SK-N-SH treated with all-trans-retinoic acid at 6 μM for 48 hours (cell line): ENCODE measurements at regions not wholly inside any gene's neighbourhood (a gene's known extent, or its start where the extent isn't known, plus 50 kb on each side); places are given as distances from the start of the nearest gene placed in this dataset.

Experiments used
- ARNTL ChIP-seq: fragments of 450-650 bp; formaldehyde crosslinking; IDR thresholded peaks from 2 replicates; pipeline ENCODE4 v1.5.0; 2020; ENCODE audit warnings: low read depth, mild to moderate bottlenecking, moderate library complexity, borderline replicate concordance
- BACH2 ChIP-seq: fragments of 250-450 bp; sonication (Bioruptor Pico); IDR thresholded peaks from 2 replicates; pipeline ENCODE4 v1.9.0; 2021; ENCODE audit warnings: mild to moderate bottlenecking, borderline replicate concordance
- GLIS3 ChIP-seq: fragments of 250-450 bp; sonication (Bioruptor Pico); IDR thresholded peaks from 2 replicates; pipeline ENCODE4 v1.5.0; 2020; ENCODE audit warnings: mild to moderate bottlenecking, moderate library complexity
- PPARA ChIP-seq: fragments of 250-450 bp; sonication (Bioruptor Pico); IDR thresholded peaks from 2 replicates; pipeline ENCODE4 v1.5.0; 2020; ENCODE audit warnings: mild to moderate bottlenecking, borderline replicate concordance
- RARB ChIP-seq: fragments of 250-450 bp; sonication (Bioruptor Pico); IDR thresholded peaks from 2 replicates; pipeline ENCODE4 v1.8.0; 2021; ENCODE audit warnings: mild to moderate bottlenecking, moderate library complexity
- SNAI2 ChIP-seq: fragments of 250-450 bp; sonication (Bioruptor Pico); IDR thresholded peaks from 2 replicates; pipeline ENCODE4 v1.5.0; 2020; ENCODE audit warnings: mild to moderate bottlenecking, moderate library complexity
- TCF4 ChIP-seq: fragments of 250-450 bp; sonication (Bioruptor Pico); IDR thresholded peaks from 2 replicates; pipeline ENCODE4 v1.8.0; 2021; ENCODE audit warnings: mild to moderate bottlenecking, moderate library complexity, borderline replicate concordance
- ZC3H10 ChIP-seq: fragments of 250-450 bp; sonication (Bioruptor Pico); IDR thresholded peaks from 2 replicates; pipeline ENCODE4 v1.5.1; 2021; ENCODE audit warnings: mild to moderate bottlenecking, moderate library complexity
- ZFP3 ChIP-seq: fragments of 250-450 bp; sonication (Bioruptor Pico); IDR thresholded peaks from 2 replicates; pipeline ENCODE4 v1.5.0; 2020; ENCODE audit warnings: mild to moderate bottlenecking, moderate library complexity
- ZFP30 ChIP-seq: fragments of 450-650 bp; formaldehyde crosslinking; IDR thresholded peaks from 2 replicates; pipeline ENCODE4 v1.5.0; 2022; ENCODE audit warnings: mild to moderate bottlenecking, moderate library complexity
- ZNF565 ChIP-seq: fragments of 450-650 bp; formaldehyde crosslinking; conservative IDR thresholded peaks from 2 replicates; pipeline ENCODE4 v1.5.0; 2020; ENCODE audit warnings: low read depth, mild to moderate bottlenecking, moderate library complexity
- TF ChIP-seq, protein P1 (sequence below): fragments of 250-450 bp; sonication (Bioruptor Pico); IDR thresholded peaks from 2 replicates; pipeline ENCODE4 v1.8.0; 2020; ENCODE audit warnings: mild to moderate bottlenecking, moderate library complexity, borderline replicate concordance
- TF ChIP-seq, protein P2 (sequence below): fragments of 250-450 bp; sonication (Bioruptor Pico); IDR thresholded peaks from 2 replicates; pipeline ENCODE4 v1.8.0; 2021; ENCODE audit warnings: low read depth, mild to moderate bottlenecking, moderate library complexity, borderline replicate concordance
- TF ChIP-seq, protein P3 (sequence below): fragments of 250-450 bp; sonication (Bioruptor Pico); IDR thresholded peaks from 2 replicates; pipeline ENCODE4 v1.5.1; 2020; ENCODE audit warnings: low read depth, mild to moderate bottlenecking, moderate library complexity

DNA sequence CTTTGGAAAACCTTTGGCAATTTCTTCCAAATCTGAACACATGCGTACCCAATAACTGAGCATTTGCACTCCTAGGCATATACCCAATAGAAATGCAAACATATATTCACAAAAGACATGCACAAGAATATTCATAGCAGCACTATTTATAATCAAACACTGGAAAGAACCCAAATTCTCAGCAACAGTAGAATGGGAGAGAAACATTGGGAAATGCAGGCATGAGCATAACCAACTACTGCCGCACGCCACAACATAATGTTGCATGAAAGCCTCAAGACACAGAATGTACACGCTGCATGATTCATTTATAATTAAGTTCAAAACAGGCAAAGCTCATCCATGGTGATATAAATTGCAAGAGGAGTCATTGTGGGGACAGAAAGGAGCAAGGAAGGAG, 69.5 kb upstream of the FBXO28 start:
- TF ChIP-seq RARB (no peak), TCF4 (no peak), SNAI2 (CRISPR knock-in tag) (no peak), ZFP30 (CRISPR knock-in tag) (no peak), BACH2 (no peak), ZNF565 (CRISPR knock-in tag) (no peak), GLIS3 (CRISPR knock-in tag) (no peak), ARNTL (CRISPR knock-in tag) (no peak), ZFP3 (CRISPR knock-in tag) (no peak), PPARA (CRISPR knock-in tag) (no peak), ZC3H10 (no peak)
- TF ChIP-seq, protein P1, sequence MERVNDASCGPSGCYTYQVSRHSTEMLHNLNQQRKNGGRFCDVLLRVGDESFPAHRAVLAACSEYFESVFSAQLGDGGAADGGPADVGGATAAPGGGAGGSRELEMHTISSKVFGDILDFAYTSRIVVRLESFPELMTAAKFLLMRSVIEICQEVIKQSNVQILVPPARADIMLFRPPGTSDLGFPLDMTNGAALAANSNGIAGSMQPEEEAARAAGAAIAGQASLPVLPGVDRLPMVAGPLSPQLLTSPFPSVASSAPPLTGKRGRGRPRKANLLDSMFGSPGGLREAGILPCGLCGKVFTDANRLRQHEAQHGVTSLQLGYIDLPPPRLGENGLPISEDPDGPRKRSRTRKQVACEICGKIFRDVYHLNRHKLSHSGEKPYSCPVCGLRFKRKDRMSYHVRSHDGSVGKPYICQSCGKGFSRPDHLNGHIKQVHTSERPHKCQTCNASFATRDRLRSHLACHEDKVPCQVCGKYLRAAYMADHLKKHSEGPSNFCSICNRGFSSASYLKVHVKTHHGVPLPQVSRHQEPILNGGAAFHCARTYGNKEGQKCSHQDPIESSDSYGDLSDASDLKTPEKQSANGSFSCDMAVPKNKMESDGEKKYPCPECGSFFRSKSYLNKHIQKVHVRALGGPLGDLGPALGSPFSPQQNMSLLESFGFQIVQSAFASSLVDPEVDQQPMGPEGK (CRISPR knock-in tag) = no peak
- TF ChIP-seq, protein P2, sequence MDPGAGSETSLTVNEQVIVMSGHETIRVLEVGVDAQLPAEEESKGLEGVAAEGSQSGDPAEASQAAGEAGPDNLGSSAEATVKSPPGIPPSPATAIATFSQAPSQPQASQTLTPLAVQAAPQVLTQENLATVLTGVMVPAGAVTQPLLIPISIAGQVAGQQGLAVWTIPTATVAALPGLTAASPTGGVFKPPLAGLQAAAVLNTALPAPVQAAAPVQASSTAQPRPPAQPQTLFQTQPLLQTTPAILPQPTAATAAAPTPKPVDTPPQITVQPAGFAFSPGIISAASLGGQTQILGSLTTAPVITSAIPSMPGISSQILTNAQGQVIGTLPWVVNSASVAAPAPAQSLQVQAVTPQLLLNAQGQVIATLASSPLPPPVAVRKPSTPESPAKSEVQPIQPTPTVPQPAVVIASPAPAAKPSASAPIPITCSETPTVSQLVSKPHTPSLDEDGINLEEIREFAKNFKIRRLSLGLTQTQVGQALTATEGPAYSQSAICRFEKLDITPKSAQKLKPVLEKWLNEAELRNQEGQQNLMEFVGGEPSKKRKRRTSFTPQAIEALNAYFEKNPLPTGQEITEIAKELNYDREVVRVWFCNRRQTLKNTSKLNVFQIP = no peak
- TF ChIP-seq, protein P3, sequence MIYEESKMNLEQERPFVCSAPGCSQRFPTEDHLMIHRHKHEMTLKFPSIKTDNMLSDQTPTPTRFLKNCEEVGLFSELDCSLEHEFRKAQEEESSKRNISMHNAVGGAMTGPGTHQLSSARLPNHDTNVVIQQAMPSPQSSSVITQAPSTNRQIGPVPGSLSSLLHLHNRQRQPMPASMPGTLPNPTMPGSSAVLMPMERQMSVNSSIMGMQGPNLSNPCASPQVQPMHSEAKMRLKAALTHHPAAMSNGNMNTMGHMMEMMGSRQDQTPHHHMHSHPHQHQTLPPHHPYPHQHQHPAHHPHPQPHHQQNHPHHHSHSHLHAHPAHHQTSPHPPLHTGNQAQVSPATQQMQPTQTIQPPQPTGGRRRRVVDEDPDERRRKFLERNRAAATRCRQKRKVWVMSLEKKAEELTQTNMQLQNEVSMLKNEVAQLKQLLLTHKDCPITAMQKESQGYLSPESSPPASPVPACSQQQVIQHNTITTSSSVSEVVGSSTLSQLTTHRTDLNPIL (CRISPR knock-in tag) = no peak
